ENCODE measurements at regions not wholly inside any gene's neighbourhood (a gene's known extent, or its start where the extent isn't known, plus 50 kb on each side); places are given as distances from the start of the nearest gene placed in this dataset.

DNA sequence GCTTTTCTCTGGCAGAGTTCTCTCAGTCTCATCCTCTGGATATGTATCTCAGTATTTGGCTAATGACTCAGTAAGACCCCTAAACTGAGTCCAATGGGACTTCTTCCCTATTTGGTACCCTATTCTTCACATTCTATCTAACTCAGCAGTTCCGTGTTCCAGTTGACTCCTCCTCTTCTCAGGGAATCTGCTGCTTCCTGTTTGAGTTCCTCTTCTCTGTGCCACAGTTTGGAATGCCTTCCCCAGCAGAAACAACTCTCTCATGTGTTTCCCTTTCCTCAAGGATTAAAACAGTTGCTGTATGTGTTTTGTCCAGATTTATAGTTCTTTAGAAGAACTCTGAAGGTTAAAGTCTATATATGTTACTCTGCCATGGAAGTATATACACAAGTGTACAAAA, 344.0 kb upstream of the RARB start:
- TF ChIP-seq, protein P1, sequence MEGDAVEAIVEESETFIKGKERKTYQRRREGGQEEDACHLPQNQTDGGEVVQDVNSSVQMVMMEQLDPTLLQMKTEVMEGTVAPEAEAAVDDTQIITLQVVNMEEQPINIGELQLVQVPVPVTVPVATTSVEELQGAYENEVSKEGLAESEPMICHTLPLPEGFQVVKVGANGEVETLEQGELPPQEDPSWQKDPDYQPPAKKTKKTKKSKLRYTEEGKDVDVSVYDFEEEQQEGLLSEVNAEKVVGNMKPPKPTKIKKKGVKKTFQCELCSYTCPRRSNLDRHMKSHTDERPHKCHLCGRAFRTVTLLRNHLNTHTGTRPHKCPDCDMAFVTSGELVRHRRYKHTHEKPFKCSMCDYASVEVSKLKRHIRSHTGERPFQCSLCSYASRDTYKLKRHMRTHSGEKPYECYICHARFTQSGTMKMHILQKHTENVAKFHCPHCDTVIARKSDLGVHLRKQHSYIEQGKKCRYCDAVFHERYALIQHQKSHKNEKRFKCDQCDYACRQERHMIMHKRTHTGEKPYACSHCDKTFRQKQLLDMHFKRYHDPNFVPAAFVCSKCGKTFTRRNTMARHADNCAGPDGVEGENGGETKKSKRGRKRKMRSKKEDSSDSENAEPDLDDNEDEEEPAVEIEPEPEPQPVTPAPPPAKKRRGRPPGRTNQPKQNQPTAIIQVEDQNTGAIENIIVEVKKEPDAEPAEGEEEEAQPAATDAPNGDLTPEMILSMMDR (IDR thresholded peaks at IDR 0.05): no peak
- TF ChIP-seq, protein P2, sequence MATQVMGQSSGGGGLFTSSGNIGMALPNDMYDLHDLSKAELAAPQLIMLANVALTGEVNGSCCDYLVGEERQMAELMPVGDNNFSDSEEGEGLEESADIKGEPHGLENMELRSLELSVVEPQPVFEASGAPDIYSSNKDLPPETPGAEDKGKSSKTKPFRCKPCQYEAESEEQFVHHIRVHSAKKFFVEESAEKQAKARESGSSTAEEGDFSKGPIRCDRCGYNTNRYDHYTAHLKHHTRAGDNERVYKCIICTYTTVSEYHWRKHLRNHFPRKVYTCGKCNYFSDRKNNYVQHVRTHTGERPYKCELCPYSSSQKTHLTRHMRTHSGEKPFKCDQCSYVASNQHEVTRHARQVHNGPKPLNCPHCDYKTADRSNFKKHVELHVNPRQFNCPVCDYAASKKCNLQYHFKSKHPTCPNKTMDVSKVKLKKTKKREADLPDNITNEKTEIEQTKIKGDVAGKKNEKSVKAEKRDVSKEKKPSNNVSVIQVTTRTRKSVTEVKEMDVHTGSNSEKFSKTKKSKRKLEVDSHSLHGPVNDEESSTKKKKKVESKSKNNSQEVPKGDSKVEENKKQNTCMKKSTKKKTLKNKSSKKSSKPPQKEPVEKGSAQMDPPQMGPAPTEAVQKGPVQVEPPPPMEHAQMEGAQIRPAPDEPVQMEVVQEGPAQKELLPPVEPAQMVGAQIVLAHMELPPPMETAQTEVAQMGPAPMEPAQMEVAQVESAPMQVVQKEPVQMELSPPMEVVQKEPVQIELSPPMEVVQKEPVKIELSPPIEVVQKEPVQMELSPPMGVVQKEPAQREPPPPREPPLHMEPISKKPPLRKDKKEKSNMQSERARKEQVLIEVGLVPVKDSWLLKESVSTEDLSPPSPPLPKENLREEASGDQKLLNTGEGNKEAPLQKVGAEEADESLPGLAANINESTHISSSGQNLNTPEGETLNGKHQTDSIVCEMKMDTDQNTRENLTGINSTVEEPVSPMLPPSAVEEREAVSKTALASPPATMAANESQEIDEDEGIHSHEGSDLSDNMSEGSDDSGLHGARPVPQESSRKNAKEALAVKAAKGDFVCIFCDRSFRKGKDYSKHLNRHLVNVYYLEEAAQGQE (IDR thresholded peaks at IDR 0.05; ENCODE audit: insufficient read depth in 1 of 2, low read depth in 2 of 2, low read length in 1 of 2): no peak
- TF ChIP-seq POLR2AphosphoS5 (IDR thresholded peaks at IDR 0.05; ENCODE audit: low read depth, low read length) (no peak), SIN3A (IDR thresholded peaks at IDR 0.05; ENCODE audit: borderline replicate concordance, insufficient read depth, low read depth, low read length) (no peak)
